ENCODE measurements at regions not wholly inside any gene's neighbourhood (a gene's known extent, or its start where the extent isn't known, plus 50 kb on each side); places are given as distances from the start of the nearest gene placed in this dataset.

GRCh38 chr2:168323529-168324021 is 76.2 kb upstream of the STK39 start:
- H3K9me3 ChIP-seq, result no peaks in the 10 kb centered on the region
- no peak for TF ChIP-seq POLR2AphosphoS5 (IDR thresholded peaks at IDR 0.05)
- no peak for TF ChIP-seq POLR2A (IDR thresholded peaks at IDR 0.05)
- no peak for TF ChIP-seq EP300 (IDR thresholded peaks at IDR 0.05)
- TF ChIP-seq CTCF (IDR thresholded peaks at IDR 0.05), result no peak
- H3K36me3 ChIP-seq, result no peaks in the 10 kb centered on the region
- H3K27me3 ChIP-seq, result no peaks in the 10 kb centered on the region
- no peak overlapping the region for H3K4me3 ChIP-seq
- H3K4me1 ChIP-seq, result peaks cover 0 to 7% (median 0%) of the 10 kb centered on the region in 4 donors
- WGBS, 5 donors, result 74 to 84% (median 80%) methylated on average over 11 of the region's 11 CpGs
- intact Hi-C loops (cut with DNase I; ENCODE audit: low total_unique reads), result no loop called here
- H3K27ac ChIP-seq, result no peak overlapping the region
- no peak for DNase-seq

GRCh38 chr2:168326572-168326971 is 79.2 kb upstream of the STK39 start:
- DNase-seq, result no peak
- Histone ChIP-seq H3K36me3 (no peaks in the 10 kb centered on the region), H3K27ac (no peak overlapping the region), H3K27me3 (no peaks in the 10 kb centered on the region), H3K4me3 (no peak overlapping the region), H3K4me1 (peaks cover 0 to 7% (median 0%) of the 10 kb centered on the region in 4 donors), H3K9me3 (peaks cover 8 to 26% (median 11%) of the 10 kb centered on the region in 4 donors)
- 63 to 83% (median 72%) methylated on average over 2 of the region's 2 CpGs for WGBS, 5 donors
- no peak for TF ChIP-seq POLR2A (IDR thresholded peaks at IDR 0.05)
- no peak for TF ChIP-seq POLR2AphosphoS5 (IDR thresholded peaks at IDR 0.05)
- no peak for TF ChIP-seq EP300 (IDR thresholded peaks at IDR 0.05)
- no peak for TF ChIP-seq CTCF (IDR thresholded peaks at IDR 0.05)
- intact Hi-C loops (cut with DNase I; ENCODE audit: low total_unique reads), result no loop called here

- no peaks in the 10 kb centered on the region for H3K36me3 ChIP-seq
- no peak for TF ChIP-seq POLR2AphosphoS5 (IDR thresholded peaks at IDR 0.05)
- no peak for TF ChIP-seq EP300 (IDR thresholded peaks at IDR 0.05)
- TF ChIP-seq POLR2A (IDR thresholded peaks at IDR 0.05), result no peak
- TF ChIP-seq CTCF (IDR thresholded peaks at IDR 0.05), result no peak
- H3K4me1 ChIP-seq, result peaks cover 0 to 5% (median 0%) of the 10 kb centered on the region in 4 donors
- no peak overlapping the region for H3K4me3 ChIP-seq
- 88 to 98% (median 95%) methylated on average over 3 of the region's 3 CpGs for WGBS, 5 donors
- no peaks in the 10 kb centered on the region for H3K27me3 ChIP-seq
- no peak for DNase-seq
- H3K27ac ChIP-seq, result no peak overlapping the region
- intact Hi-C loops (cut with DNase I; ENCODE audit: low total_unique reads), result no loop called here
- H3K9me3 ChIP-seq, result peaks cover 8 to 33% (median 14%) of the 10 kb centered on the region in 4 donors
Observed at GRCh38 chr2:168327328-168327727, 79.9 kb upstream of the STK39 start.

- peaks cover 8 to 33% (median 14%) of the 10 kb centered on the region in 4 donors for H3K9me3 ChIP-seq
- no peaks in the 10 kb centered on the region for H3K36me3 ChIP-seq
- DNase-seq, result no peak
- TF ChIP-seq POLR2A (IDR thresholded peaks at IDR 0.05) (no peak), CTCF (IDR thresholded peaks at IDR 0.05) (no peak), EP300 (IDR thresholded peaks at IDR 0.05) (no peak), POLR2AphosphoS5 (IDR thresholded peaks at IDR 0.05) (no peak)
- 95 to 100% (median 97%) methylated on average over 1 to 2 of the region's 2 CpGs for WGBS, 5 donors
- no peaks in the 10 kb centered on the region for H3K27me3 ChIP-seq
- intact Hi-C loops (cut with DNase I; ENCODE audit: low total_unique reads), result no loop called here
- H3K4me1 ChIP-seq, result no peaks in the 10 kb centered on the region
- no peak overlapping the region for H3K27ac ChIP-seq
- H3K4me3 ChIP-seq, result no peak overlapping the region
Observed at GRCh38 chr2:168328421-168328820, 81.0 kb upstream of the STK39 start.
